ENCODE measurements at regions not wholly inside any gene's neighbourhood (a gene's known extent, or its start where the extent isn't known, plus 50 kb on each side); places are given as distances from the start of the nearest gene placed in this dataset.

- Histone ChIP-seq H3K9me1 (replicated peaks; ENCODE audit: control insufficient read depth, extremely low read depth, insufficient read depth, low read length) (no peaks in the 10 kb centered on the region), H2AFZ (ENCODE audit: low read depth, low read length) (no peak overlapping the region), H4K20me1 (replicated peaks; ENCODE audit: control insufficient read depth, extremely low read depth, insufficient read depth, low read length) (no peaks in the 10 kb centered on the region), H3K4me2 (ENCODE audit: insufficient read depth, low read length) (no peak overlapping the region), H3K4me1 (ENCODE audit: control insufficient read depth, extremely low read depth, insufficient read depth, low read length) (no peaks in the 10 kb centered on the region), H3K36me3 (ENCODE audit: control insufficient read depth in 2 of 2, extremely low read depth in 1 of 2, insufficient read depth in 2 of 2, low read length in 2 of 2) (no peaks in the 10 kb centered on the region), H3K27ac (ENCODE audit: insufficient read depth, low read depth, low read length) (no peak overlapping the region), H3K27me3 (ENCODE audit: control insufficient read depth in 2 of 2, insufficient read depth in 2 of 2, low read length in 2 of 2) (no peaks in the 10 kb centered on the region), H3K79me2 (ENCODE audit: control insufficient read depth, insufficient read depth, low read length) (no peaks in the 10 kb centered on the region), H3K4me3 (replicated peaks in 1 of 3; ENCODE audit: insufficient read depth in 1 of 3, low read depth in 1 of 3, low read length in 3 of 3) (no peak overlapping the region), H3K9me3 (replicated peaks; ENCODE audit: control insufficient read depth, insufficient read depth, low read length) (no peaks in the 10 kb centered on the region), H3K9ac (replicated peaks; ENCODE audit: extremely low read depth, insufficient read depth, low read length) (no peak overlapping the region)
- no peak for TF ChIP-seq EZH2 (IDR thresholded peaks at IDR 0.05; ENCODE audit: borderline replicate concordance, low read depth, low read length, severe bottlenecking)
- TF ChIP-seq CTCF (IDR thresholded peaks at IDR 0.05; ENCODE audit: extremely low read depth in 1 of 2, insufficient read depth in 1 of 2, low read depth in 1 of 2, low read length in 2 of 2): no peak
- no peak for TF ChIP-seq MAX (IDR thresholded peaks at IDR 0.05; ENCODE audit: insufficient read depth, insufficient read length)
- TF ChIP-seq POLR2A (IDR thresholded peaks at IDR 0.05; ENCODE audit: low read depth, low read length): no peak
- no peak for TF ChIP-seq MYC (IDR thresholded peaks at IDR 0.05; ENCODE audit: low read depth, low read length)
- no peak for TF ChIP-seq FOS (IDR thresholded peaks at IDR 0.05; ENCODE audit: borderline replicate concordance, insufficient read depth, low read length)
- no peak for TF ChIP-seq GATA2 (IDR thresholded peaks at IDR 0.05; ENCODE audit: insufficient read depth, insufficient read length, low read depth, low read length)
- TF ChIP-seq JUN (IDR thresholded peaks at IDR 0.05; ENCODE audit: borderline replicate concordance, insufficient read depth, insufficient read length, low read depth): no peak
- no peak for TF ChIP-seq POLR2AphosphoS5 (IDR thresholded peaks at IDR 0.05; ENCODE audit: insufficient read depth, low read depth, low read length)
- dilution Hi-C loops (cut with MboI; ENCODE audit: extremely low pct_ligation_motif_present, low sequenced_read_pairs) (no loop called here), intact Hi-C loops (cut with micrococcal nuclease) (no loop called here)
- no peak for FAIRE-seq
- no peak for DNase-seq (ENCODE audit: low read depth, low spot score)
- ChIA-PET CTCF (no interaction called here), POLR2A (no interaction called here)
- BruUV-seq (replicated peaks): no TSS peak
Observed at GRCh38 chr5:147057051-147057450, 177.8 kb upstream of the STK32A start.

Measured in endothelial cell of umbilical vein (primary cell).